ENCODE measurements at regions not wholly inside any gene's neighbourhood (a gene's known extent, or its start where the extent isn't known, plus 50 kb on each side); places are given as distances from the start of the nearest gene placed in this dataset.

DNA sequence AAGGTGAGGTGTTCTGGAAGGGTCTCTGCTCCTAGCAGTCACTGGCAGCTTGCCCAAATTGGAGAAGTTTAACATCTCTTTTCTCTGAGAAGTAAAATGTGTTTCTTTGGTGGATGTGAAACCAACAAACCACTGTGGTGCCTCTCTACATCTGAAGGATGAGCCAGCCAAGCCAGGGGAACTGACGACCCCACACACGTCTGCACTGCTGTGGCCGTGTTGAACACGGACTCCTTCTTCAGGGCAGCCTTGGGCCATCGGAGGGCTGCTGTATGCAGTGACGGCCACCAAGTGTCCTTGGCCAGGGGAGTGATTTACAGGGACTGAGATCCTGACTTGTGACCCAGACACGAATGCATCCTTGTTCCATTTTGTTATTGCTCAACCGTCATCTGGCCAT, 207.8 kb downstream of the ACKR3 start:
- Histone ChIP-seq H3K18ac (ENCODE audit: low read length) (peak overlapping the region; percentile 27), H3K79me1 (ENCODE audit: low read length) (peaks cover 39% of the 10 kb centered on the region), H3K27me3 (ENCODE audit: insufficient read depth, low read length) (no peaks in the 10 kb centered on the region), H3K4ac (ENCODE audit: low read depth, low read length) (peak overlapping the region; percentile 54), H2BK120ac (ENCODE audit: insufficient read depth, low read length, poor library complexity) (peak overlapping the region; percentile 2), H3K14ac (ENCODE audit: low read length) (peak overlapping the region; percentile 89), H3K4me2 (ENCODE audit: low read length) (no peak overlapping the region), H3K9ac (ENCODE audit: low read length) (no peak overlapping the region), H4K91ac (ENCODE audit: low read depth, low read length) (peak overlapping the region; percentile 92), H3K27ac (ENCODE audit: low read depth, low read length) (peak overlapping the region; percentile 13), H3K4me3 (ENCODE audit: low read depth, low read length) (no peak overlapping the region), H2AK5ac (ENCODE audit: low read length) (peak overlapping the region; percentile 94), H2AFZ (ENCODE audit: insufficient read depth, low read length, poor library complexity) (no peak overlapping the region), H3K36me3 (ENCODE audit: control insufficient read depth in 1 of 2, insufficient read depth in 2 of 2, low read length in 2 of 2) (peaks cover 13 to 22% of the 10 kb centered on the region in 2 experiments), H2BK12ac (ENCODE audit: low read length) (peak overlapping the region; percentile 97), H3K23ac (ENCODE audit: low read length) (peak overlapping the region; percentile 14), H3K79me2 (ENCODE audit: control insufficient read depth, insufficient read depth, low read length, poor library complexity) (peaks cover 14% of the 10 kb centered on the region), H3K4me1 (ENCODE audit: control insufficient read depth in 1 of 2, insufficient read depth in 2 of 2, low read length in 2 of 2) (peaks cover 21 to 41% of the 10 kb centered on the region in 2 experiments), H4K8ac (ENCODE audit: low read depth, low read length) (peak overlapping the region; percentile 70), H2BK5ac (ENCODE audit: low read depth, low read length, poor library complexity) (peak overlapping the region; percentile 65), H3K9me3 (ENCODE audit: insufficient read depth, low read depth, low read length) (peaks cover 2% of the 10 kb centered on the region), H4K12ac (ENCODE audit: low read depth, low read length) (peak overlapping the region; percentile 45)
- no CpG with 5 or more reads among the region's 8 CpGs for WGBS (ENCODE audit: extremely low coverage, insufficient coverage, insufficient read length)
- no peak for DNase-seq

- H2AK5ac ChIP-seq (ENCODE audit: low read length): peak overlapping the region; percentile 4
- H3K14ac ChIP-seq (ENCODE audit: low read length): no peak overlapping the region
- H3K18ac ChIP-seq (ENCODE audit: low read length): no peak overlapping the region
- peaks cover 18 to 24% of the 10 kb centered on the region in 2 experiments for H3K36me3 ChIP-seq (ENCODE audit: control insufficient read depth in 1 of 2, insufficient read depth in 2 of 2, low read length in 2 of 2)
- peak overlapping the region; percentile 10 for H2BK120ac ChIP-seq (ENCODE audit: insufficient read depth, low read length, poor library complexity)
- no peak overlapping the region for H3K4me3 ChIP-seq (ENCODE audit: low read depth, low read length)
- H2AFZ ChIP-seq (ENCODE audit: insufficient read depth, low read length, poor library complexity): no peak overlapping the region
- no peak overlapping the region for H3K23ac ChIP-seq (ENCODE audit: low read length)
- peak overlapping the region; percentile 14 for H2BK5ac ChIP-seq (ENCODE audit: low read depth, low read length, poor library complexity)
- H2BK12ac ChIP-seq (ENCODE audit: low read length): peak overlapping the region; percentile 7
- H3K4ac ChIP-seq (ENCODE audit: low read depth, low read length): no peak overlapping the region
- H3K79me1 ChIP-seq (ENCODE audit: low read length): peaks cover 27% of the 10 kb centered on the region
- H3K4me1 ChIP-seq (ENCODE audit: control insufficient read depth in 1 of 2, insufficient read depth in 2 of 2, low read length in 2 of 2): peaks cover 11 to 25% of the 10 kb centered on the region in 2 experiments
- H3K79me2 ChIP-seq (ENCODE audit: control insufficient read depth, insufficient read depth, low read length, poor library complexity): peaks cover 5% of the 10 kb centered on the region
- H3K27me3 ChIP-seq (ENCODE audit: insufficient read depth, low read length): no peaks in the 10 kb centered on the region
- peak overlapping the region; percentile 49 for H4K8ac ChIP-seq (ENCODE audit: low read depth, low read length)
- H3K27ac ChIP-seq (ENCODE audit: low read depth, low read length): no peak overlapping the region
- peak in 1 of 2 donors; percentile 63 for DNase-seq
- no peak overlapping the region for H3K9ac ChIP-seq (ENCODE audit: low read length)
- no CpG with 5 or more reads among the region's 17 CpGs for WGBS (ENCODE audit: extremely low coverage, insufficient coverage, insufficient read length)
- H4K91ac ChIP-seq (ENCODE audit: low read depth, low read length): peak overlapping the region; percentile 21
- H3K4me2 ChIP-seq (ENCODE audit: low read length): no peak overlapping the region
- H3K9me3 ChIP-seq (ENCODE audit: insufficient read depth, low read depth, low read length): peaks cover 8% of the 10 kb centered on the region
- no peak overlapping the region for H4K12ac ChIP-seq (ENCODE audit: low read depth, low read length)
Observed at GRCh38 chr2:236781933-236782816, 212.6 kb downstream of the ACKR3 start.

DNA sequence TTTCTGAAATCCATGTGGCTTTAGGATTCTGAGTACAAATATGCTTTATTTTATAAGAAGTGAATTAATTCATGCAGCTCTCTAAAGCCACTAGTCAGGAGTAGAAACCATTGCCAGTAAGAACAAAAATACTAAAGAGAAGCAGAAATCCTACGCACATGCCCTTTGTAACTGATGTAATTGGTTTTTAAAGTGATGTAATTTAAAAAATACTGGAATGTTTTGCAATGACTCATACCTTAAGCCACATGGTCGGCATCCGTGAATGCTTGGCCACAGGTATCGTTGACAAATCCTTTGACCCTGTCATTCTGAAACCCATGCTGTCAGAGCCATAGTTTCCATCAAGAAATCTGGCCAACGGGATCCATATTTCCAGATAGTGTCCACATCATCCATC, 213.3 kb downstream of the ACKR3 start:
- H3K4me2 ChIP-seq (ENCODE audit: low read length): no peak overlapping the region
- H3K27ac ChIP-seq (ENCODE audit: low read depth, low read length): no peak overlapping the region
- no peak overlapping the region for H3K23ac ChIP-seq (ENCODE audit: low read length)
- H4K12ac ChIP-seq (ENCODE audit: low read depth, low read length): no peak overlapping the region
- WGBS (ENCODE audit: extremely low coverage, insufficient coverage, insufficient read length): no CpG with 5 or more reads among the region's 5 CpGs
- no peak overlapping the region for H3K4me3 ChIP-seq (ENCODE audit: low read depth, low read length)
- no peak overlapping the region for H3K4ac ChIP-seq (ENCODE audit: low read depth, low read length)
- peaks cover 12 to 17% of the 10 kb centered on the region in 2 experiments for H3K36me3 ChIP-seq (ENCODE audit: control insufficient read depth in 1 of 2, insufficient read depth in 2 of 2, low read length in 2 of 2)
- no peak overlapping the region for H2BK5ac ChIP-seq (ENCODE audit: low read depth, low read length, poor library complexity)
- no peak overlapping the region for H2AK5ac ChIP-seq (ENCODE audit: low read length)
- H3K9ac ChIP-seq (ENCODE audit: low read length): no peak overlapping the region
- no peak overlapping the region for H2AFZ ChIP-seq (ENCODE audit: insufficient read depth, low read length, poor library complexity)
- H3K79me1 ChIP-seq (ENCODE audit: low read length): peaks cover 20% of the 10 kb centered on the region
- no peak overlapping the region for H4K91ac ChIP-seq (ENCODE audit: low read depth, low read length)
- H3K4me1 ChIP-seq (ENCODE audit: control insufficient read depth in 1 of 2, insufficient read depth in 2 of 2, low read length in 2 of 2): peaks cover 5 to 18% of the 10 kb centered on the region in 2 experiments
- H3K18ac ChIP-seq (ENCODE audit: low read length): no peak overlapping the region
- H2BK12ac ChIP-seq (ENCODE audit: low read length): no peak overlapping the region
- H3K79me2 ChIP-seq (ENCODE audit: control insufficient read depth, insufficient read depth, low read length, poor library complexity): no peaks in the 10 kb centered on the region
- no peak overlapping the region for H4K8ac ChIP-seq (ENCODE audit: low read depth, low read length)
- peak; percentile 72 to 93 for DNase-seq
- H2BK120ac ChIP-seq (ENCODE audit: insufficient read depth, low read length, poor library complexity): no peak overlapping the region
- H3K27me3 ChIP-seq (ENCODE audit: insufficient read depth, low read length): no peaks in the 10 kb centered on the region
- H3K9me3 ChIP-seq (ENCODE audit: insufficient read depth, low read depth, low read length): peaks cover 8% of the 10 kb centered on the region
- no peak overlapping the region for H3K14ac ChIP-seq (ENCODE audit: low read length)

DNA sequence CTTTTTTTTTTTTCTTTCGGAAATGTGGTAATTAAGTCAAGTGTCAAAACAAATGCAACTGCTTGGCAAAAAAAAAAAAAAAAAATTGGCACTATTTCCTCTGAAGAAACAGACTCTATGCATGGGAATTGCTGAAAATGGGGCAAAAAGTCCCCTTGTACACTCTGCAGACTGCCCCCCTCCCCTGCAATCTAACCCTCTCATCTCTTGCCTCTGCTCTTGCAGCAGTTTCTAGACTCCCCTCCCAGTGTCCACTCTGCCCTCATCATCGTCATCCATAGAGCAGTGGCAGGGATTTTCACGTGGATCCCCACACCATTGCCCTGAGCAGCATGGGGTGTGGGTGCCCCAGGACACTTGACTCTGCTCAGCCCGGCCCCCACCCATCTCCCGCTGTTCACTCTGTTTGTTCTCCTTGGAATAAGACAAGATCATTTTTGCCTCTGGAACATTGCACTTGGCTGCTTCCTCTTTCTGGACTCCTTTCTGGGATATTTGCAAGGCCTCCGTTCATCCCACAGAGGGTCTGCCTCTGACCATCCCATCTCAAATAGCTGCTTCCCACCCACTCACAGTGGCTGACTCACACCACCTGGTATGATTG, 213.9 kb downstream of the ACKR3 start:
- H2AK5ac ChIP-seq (ENCODE audit: low read length): peak overlapping the region; percentile 4
- H3K14ac ChIP-seq (ENCODE audit: low read length): peak overlapping the region; percentile 16
- H4K91ac ChIP-seq (ENCODE audit: low read depth, low read length): peak overlapping the region; percentile 41
- H3K4me2 ChIP-seq (ENCODE audit: low read length): no peak overlapping the region
- H4K8ac ChIP-seq (ENCODE audit: low read depth, low read length): peak overlapping the region; percentile 2
- DNase-seq: no peak
- H2BK120ac ChIP-seq (ENCODE audit: insufficient read depth, low read length, poor library complexity): peak overlapping the region; percentile 19
- H3K9me3 ChIP-seq (ENCODE audit: insufficient read depth, low read depth, low read length): peaks cover 8% of the 10 kb centered on the region
- H3K23ac ChIP-seq (ENCODE audit: low read length): no peak overlapping the region
- no peak overlapping the region for H2AFZ ChIP-seq (ENCODE audit: insufficient read depth, low read length, poor library complexity)
- no CpG with 5 or more reads among the region's 6 CpGs for WGBS (ENCODE audit: extremely low coverage, insufficient coverage, insufficient read length)
- no peak overlapping the region for H3K4ac ChIP-seq (ENCODE audit: low read depth, low read length)
- H3K79me2 ChIP-seq (ENCODE audit: control insufficient read depth, insufficient read depth, low read length, poor library complexity): no peaks in the 10 kb centered on the region
- peak overlapping the region; percentile 45 for H3K18ac ChIP-seq (ENCODE audit: low read length)
- peak overlapping the region; percentile 1 for H2BK12ac ChIP-seq (ENCODE audit: low read length)
- H3K4me3 ChIP-seq (ENCODE audit: low read depth, low read length): no peak overlapping the region
- H3K27me3 ChIP-seq (ENCODE audit: insufficient read depth, low read length): no peaks in the 10 kb centered on the region
- peak overlapping the region; percentile 0 for H2BK5ac ChIP-seq (ENCODE audit: low read depth, low read length, poor library complexity)
- H3K27ac ChIP-seq (ENCODE audit: low read depth, low read length): peak overlapping the region; percentile 3
- peaks cover 5 to 18% of the 10 kb centered on the region in 2 experiments for H3K4me1 ChIP-seq (ENCODE audit: control insufficient read depth in 1 of 2, insufficient read depth in 2 of 2, low read length in 2 of 2)
- H3K79me1 ChIP-seq (ENCODE audit: low read length): peaks cover 22% of the 10 kb centered on the region
- peaks cover 12 to 16% of the 10 kb centered on the region in 2 experiments for H3K36me3 ChIP-seq (ENCODE audit: control insufficient read depth in 1 of 2, insufficient read depth in 2 of 2, low read length in 2 of 2)
- H4K12ac ChIP-seq (ENCODE audit: low read depth, low read length): no peak overlapping the region
- no peak overlapping the region for H3K9ac ChIP-seq (ENCODE audit: low read length)
